ENCODE measurements at regions not wholly inside any gene's neighbourhood (a gene's known extent, or its start where the extent isn't known, plus 50 kb on each side); places are given as distances from the start of the nearest gene placed in this dataset.

GRCh38 chr3:18544146-18544545 is 119.0 kb upstream of the SATB1 start:
- H3K79me2 ChIP-seq (ENCODE audit: control insufficient read depth, insufficient read depth, low read length): no peaks in the 10 kb centered on the region
- H3K4me3 ChIP-seq: no peak overlapping the region
- H3K9me3 ChIP-seq (replicated peaks; ENCODE audit: control insufficient read depth, insufficient read depth, low read depth, low read length): 0 out of 2 replicates have a peak, but pooled peaks cover 2% of the 10 kb centered on the region
- DNase-seq (ENCODE audit: extremely low read depth in 1 of 4, low spot score in 3 of 4) (no peak), FAIRE-seq (no peak), ATAC-seq (no peak)
- ChIA-PET POLR2A (no interaction called here), CTCF (ENCODE audit: low intra/inter-chr PET ratio) (interaction anchor here (0.7 kb wide), 1 partner anchor 126 kb away, joined by 3 read pairs; no protein-coding TSS in a partner anchor)
- no peaks in the 10 kb centered on the region for H3K4me1 ChIP-seq (replicated peaks in 1 of 2; ENCODE audit: control insufficient read depth in 2 of 2, insufficient read depth in 2 of 2, low read length in 2 of 2)
- intact Hi-C loops (cut with micrococcal nuclease) (no loop called here), in situ Hi-C loops (cut with MboI) (no loop called here)
- no peaks in the 10 kb centered on the region for H4K20me1 ChIP-seq (replicated peaks; ENCODE audit: control insufficient read depth, insufficient read depth, low read length)
- BruUV-seq (replicated peaks): no TSS peak
- no peak overlapping the region for H3K4me2 ChIP-seq (ENCODE audit: insufficient read depth, low read length)
- no peaks in the 10 kb centered on the region for H3K36me3 ChIP-seq (ENCODE audit: control insufficient read depth, insufficient read depth, low read length)
- WGBS (ENCODE audit: insufficient coverage, low coverage, missing lambda C conversion rate): 1% methylated on average over 4 of the region's 4 CpGs
- no peaks in the 10 kb centered on the region for H3K9me1 ChIP-seq (ENCODE audit: control insufficient read depth, insufficient read depth, low read length)
- no peak overlapping the region for H3K9ac ChIP-seq (ENCODE audit: insufficient read depth in 1 of 2, low read depth in 2 of 2, low read length in 2 of 2)
- no peaks in the 10 kb centered on the region for H3K27me3 ChIP-seq (ENCODE audit: control insufficient read depth in 2 of 2, insufficient read depth in 2 of 2, low read length in 2 of 2)
- H3K27ac ChIP-seq (ENCODE audit: extremely low read depth, low read depth, low read length): no peak overlapping the region
- no peak overlapping the region for H2AFZ ChIP-seq (ENCODE audit: low read depth, low read length)
- TF ChIP-seq XRCC3 (IDR thresholded peaks at IDR 0.05) (no peak), ATF2 (CRISPR knock-in tag; IDR thresholded peaks at IDR 0.05) (no peak), E2F5 (CRISPR knock-in tag; IDR thresholded peaks at IDR 0.05) (no peak), TCF7 (IDR thresholded peaks at IDR 0.05; ENCODE audit: borderline replicate concordance) (no peak), ZNF124 (CRISPR knock-in tag; IDR thresholded peaks at IDR 0.05) (no peak), ZNF699 (CRISPR knock-in tag; IDR thresholded peaks at IDR 0.05; ENCODE audit: insufficient replicate concordance) (no peak), ZNF695 (CRISPR knock-in tag; IDR thresholded peaks at IDR 0.05) (no peak), NCOA1 (IDR thresholded peaks at IDR 0.05; ENCODE audit: low read depth) (no peak), E4F1 (CRISPR knock-in tag; IDR thresholded peaks at IDR 0.05; ENCODE audit: borderline replicate concordance) (no peak), PHB2 (IDR thresholded peaks at IDR 0.05; ENCODE audit: low read depth) (no peak), EP300 (IDR thresholded peaks at IDR 0.05; ENCODE audit: low read length) (no peak), MIER1 (IDR thresholded peaks at IDR 0.05; ENCODE audit: low read depth) (no peak), RBFOX2 (IDR thresholded peaks at IDR 0.05; ENCODE audit: low read depth, low read length) (no peak), SFPQ (IDR thresholded peaks at IDR 0.05; ENCODE audit: low read depth, low read length) (no peak), PKNOX1 (IDR thresholded peaks at IDR 0.05) (no peak)

All from K562 (cell line).